ENCODE measurements at regions not wholly inside any gene's neighbourhood (a gene's known extent, or its start where the extent isn't known, plus 50 kb on each side); places are given as distances from the start of the nearest gene placed in this dataset.

GRCh38 chr6:149179431-149179830 is 138.1 kb upstream of the TAB2 start:
- no peak overlapping the region for H3K4me3 ChIP-seq (ENCODE audit: low read depth, low read length)
- no peak for TF ChIP-seq CTCF (IDR thresholded peaks at IDR 0.05; ENCODE audit: low read depth, low read length, missing control alignments)
- DNase-seq (ENCODE audit: low read depth) = no peak

- no peak overlapping the region for H3K4me3 ChIP-seq (ENCODE audit: low read depth, low read length)
- TF ChIP-seq CTCF (IDR thresholded peaks at IDR 0.05; ENCODE audit: low read depth, low read length, missing control alignments) = no peak
- no peak for DNase-seq (ENCODE audit: low read depth)
Measured at GRCh38 chr6:149181304-149181703, 136.2 kb upstream of the TAB2 start.

- no peak for TF ChIP-seq CTCF (IDR thresholded peaks at IDR 0.05; ENCODE audit: low read depth, low read length, missing control alignments)
- no peak for DNase-seq (ENCODE audit: low read depth)
- H3K4me3 ChIP-seq (ENCODE audit: low read depth, low read length) = no peak overlapping the region
Measured at GRCh38 chr6:149182262-149182661, 135.2 kb upstream of the TAB2 start.

DNA sequence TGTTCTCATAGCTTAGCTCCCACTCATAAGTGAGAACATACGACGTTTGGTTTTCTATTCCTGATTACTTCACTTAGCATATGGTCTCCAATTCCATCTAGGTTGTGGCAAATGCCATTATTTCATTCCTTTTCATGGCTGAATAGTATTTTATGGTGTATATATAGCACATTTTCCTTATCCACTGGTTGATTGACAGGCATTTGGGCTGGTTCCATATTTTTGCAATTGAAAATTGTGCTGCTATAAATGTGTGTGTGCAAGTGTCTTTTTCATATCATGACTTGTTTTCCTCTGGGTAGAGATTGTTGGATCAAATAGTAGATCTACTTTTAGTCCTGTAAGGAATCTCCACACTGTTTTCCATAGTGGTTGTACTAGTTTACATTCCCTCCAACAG is 133.0 kb upstream of the TAB2 start:
- TF ChIP-seq CTCF (IDR thresholded peaks at IDR 0.05; ENCODE audit: low read depth, low read length, missing control alignments) = no peak

DNA sequence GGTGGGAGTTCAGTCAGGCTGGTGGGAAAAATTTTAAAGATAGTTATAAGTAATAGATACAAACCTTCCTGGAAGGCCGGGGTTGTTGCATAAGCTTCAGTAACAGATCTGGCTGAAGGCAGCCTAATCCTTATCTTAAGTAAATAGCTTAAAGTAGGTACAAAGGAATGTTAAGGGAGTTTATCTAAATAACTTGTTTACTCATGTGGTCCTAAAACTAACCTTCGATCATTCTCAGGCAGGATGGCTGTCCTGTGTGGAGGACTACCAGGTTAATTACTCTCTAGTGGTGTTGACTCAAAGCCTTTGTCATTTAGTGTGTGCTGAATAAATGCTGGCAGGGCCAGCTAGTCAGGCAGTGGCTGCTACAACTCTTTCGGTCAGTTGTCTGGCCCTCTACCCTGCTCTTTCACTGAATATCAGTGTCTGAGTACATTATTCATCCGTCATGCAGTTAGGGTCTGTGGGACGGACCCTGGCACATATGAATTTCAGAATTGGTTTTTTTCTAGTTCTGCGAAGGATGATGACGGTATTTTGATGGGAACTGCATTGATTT is 131.6 kb upstream of the TAB2 start:
- no peak for TF ChIP-seq CTCF (IDR thresholded peaks at IDR 0.05; ENCODE audit: low read depth, low read length, missing control alignments)
- DNase-seq (ENCODE audit: low read depth) = no peak
- H3K4me3 ChIP-seq (ENCODE audit: low read depth, low read length) = no peak overlapping the region

More for the DNA sequence above, 133.0 kb upstream of the TAB2 start:
- no peak overlapping the region for H3K4me3 ChIP-seq (ENCODE audit: low read depth, low read length)
- DNase-seq (ENCODE audit: low read depth) = no peak

DNA sequence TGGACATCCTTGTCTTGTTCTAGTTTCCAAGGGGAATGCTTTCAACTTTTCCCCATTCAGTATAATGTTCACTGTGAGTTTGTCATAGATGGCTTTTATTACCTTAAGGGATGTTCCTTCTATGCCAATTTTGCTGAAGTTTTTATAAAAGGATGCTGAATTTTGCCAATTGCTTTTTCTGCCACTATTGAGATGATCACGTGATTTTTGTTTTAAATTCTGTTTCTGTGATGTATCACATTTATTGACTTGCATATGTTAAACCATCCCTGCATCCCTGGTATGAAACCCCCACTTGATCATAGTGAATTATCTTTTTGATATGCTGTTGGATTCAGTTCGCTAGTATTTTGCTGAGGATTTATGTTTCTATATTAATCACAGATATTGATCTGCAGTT is 130.6 kb upstream of the TAB2 start:
- no peak for TF ChIP-seq CTCF (IDR thresholded peaks at IDR 0.05; ENCODE audit: low read depth, low read length, missing control alignments)
- DNase-seq (ENCODE audit: low read depth) = no peak
- H3K4me3 ChIP-seq (ENCODE audit: low read depth, low read length) = no peak overlapping the region

DNA sequence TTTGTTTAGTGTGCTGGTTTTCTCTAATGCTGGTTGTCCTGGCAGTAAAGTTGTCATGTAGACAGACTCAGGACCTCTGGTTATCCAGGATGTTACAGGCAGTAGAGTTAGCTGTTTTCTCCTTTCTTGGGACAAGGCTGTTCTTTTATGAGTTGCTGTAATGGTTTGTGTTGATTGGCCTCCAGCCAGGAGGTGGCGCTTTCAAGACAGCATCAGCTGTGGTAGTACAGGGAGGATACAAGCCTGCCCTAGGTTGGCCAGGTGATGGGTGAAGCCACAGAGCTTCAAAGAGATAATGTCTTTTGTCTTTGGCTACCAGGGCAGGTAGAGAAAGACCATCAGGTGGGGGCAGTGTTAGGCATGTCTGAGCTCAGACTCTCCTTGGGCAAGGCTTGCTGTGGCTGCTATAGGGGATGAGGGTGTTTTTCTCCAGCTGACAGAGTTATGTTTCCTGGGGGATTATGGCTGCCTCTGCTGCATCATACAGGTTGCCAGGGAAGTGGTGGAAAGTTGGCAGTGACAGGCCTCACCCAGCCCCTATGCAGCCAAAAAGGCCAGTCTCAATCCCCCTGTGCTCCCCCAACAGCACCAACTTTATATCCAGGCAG is 127.2 kb upstream of the TAB2 start:
- DNase-seq (ENCODE audit: low read depth) = no peak
- TF ChIP-seq CTCF (IDR thresholded peaks at IDR 0.05; ENCODE audit: low read depth, low read length, missing control alignments) = peak; percentile 72
- H3K4me3 ChIP-seq (ENCODE audit: low read depth, low read length) = no peak overlapping the region
